ENCODE measurements at regions not wholly inside any gene's neighbourhood (a gene's known extent, or its start where the extent isn't known, plus 50 kb on each side); places are given as distances from the start of the nearest gene placed in this dataset.

GRCh38 chr2:123463886-123464285, 561.2 kb upstream of the CNTNAP5 start:
- no peak for TF ChIP-seq EZH2phosphoT487 (IDR thresholded peaks at IDR 0.05; ENCODE audit: borderline replicate concordance, low read depth)
- TF ChIP-seq USF1 (IDR thresholded peaks at IDR 0.05; ENCODE audit: borderline replicate concordance, low read depth) = no peak
- no peak for TF ChIP-seq CTCF (IDR thresholded peaks at IDR 0.05)
- no peak for TF ChIP-seq RAD21 (IDR thresholded peaks at IDR 0.05; ENCODE audit: low read length)
- no peak for TF ChIP-seq FOXM1 (IDR thresholded peaks at IDR 0.05; ENCODE audit: low read depth)
- TF ChIP-seq ZBTB33 (IDR thresholded peaks at IDR 0.05; ENCODE audit: borderline replicate concordance, low read depth) = no peak
- no peak for TF ChIP-seq USF2 (IDR thresholded peaks at IDR 0.05; ENCODE audit: borderline replicate concordance, low read depth, low read length)
- TF ChIP-seq REST (IDR thresholded peaks at IDR 0.05; ENCODE audit: low read depth, low read length) = no peak

All from SK-N-SH (cell line).